C4-2B (cell line): ENCODE measurements at regions not wholly inside any gene's neighbourhood (a gene's known extent, or its start where the extent isn't known, plus 50 kb on each side); places are given as distances from the start of the nearest gene placed in this dataset.

Experiments
- ZFX ChIP-seq: fragments of 450-650 bp; IDR thresholded peaks from 2 replicates; pipeline ENCODE4 v1.6.1; 2017
- TF ChIP-seq, protein P1 (sequence below): fragments of 450-650 bp; conservative IDR thresholded peaks from 2 replicates; pipeline ENCODE4 v1.5.1; 2017; ENCODE audit warnings: mild to moderate bottlenecking

DNA sequence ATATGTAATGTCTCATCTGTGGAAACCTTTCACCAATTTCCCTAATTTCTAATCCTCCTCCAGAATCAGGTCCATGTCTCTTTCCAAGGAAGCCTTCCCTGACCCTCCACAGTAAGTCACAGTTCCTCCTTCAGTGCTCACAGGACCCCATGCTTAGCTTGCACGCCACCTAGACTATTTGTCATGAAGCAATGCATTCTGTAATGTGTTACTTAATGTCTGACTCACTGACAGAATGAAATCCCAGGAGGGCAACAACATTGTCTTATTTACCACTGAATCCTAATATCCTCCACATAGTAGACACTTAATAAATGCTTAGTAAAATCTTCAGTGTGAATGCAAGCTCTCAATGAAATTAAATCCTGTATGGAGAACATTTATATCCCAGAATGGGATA lies 245.9 kb upstream of the PLD5 start:
- TF ChIP-seq, protein P1, sequence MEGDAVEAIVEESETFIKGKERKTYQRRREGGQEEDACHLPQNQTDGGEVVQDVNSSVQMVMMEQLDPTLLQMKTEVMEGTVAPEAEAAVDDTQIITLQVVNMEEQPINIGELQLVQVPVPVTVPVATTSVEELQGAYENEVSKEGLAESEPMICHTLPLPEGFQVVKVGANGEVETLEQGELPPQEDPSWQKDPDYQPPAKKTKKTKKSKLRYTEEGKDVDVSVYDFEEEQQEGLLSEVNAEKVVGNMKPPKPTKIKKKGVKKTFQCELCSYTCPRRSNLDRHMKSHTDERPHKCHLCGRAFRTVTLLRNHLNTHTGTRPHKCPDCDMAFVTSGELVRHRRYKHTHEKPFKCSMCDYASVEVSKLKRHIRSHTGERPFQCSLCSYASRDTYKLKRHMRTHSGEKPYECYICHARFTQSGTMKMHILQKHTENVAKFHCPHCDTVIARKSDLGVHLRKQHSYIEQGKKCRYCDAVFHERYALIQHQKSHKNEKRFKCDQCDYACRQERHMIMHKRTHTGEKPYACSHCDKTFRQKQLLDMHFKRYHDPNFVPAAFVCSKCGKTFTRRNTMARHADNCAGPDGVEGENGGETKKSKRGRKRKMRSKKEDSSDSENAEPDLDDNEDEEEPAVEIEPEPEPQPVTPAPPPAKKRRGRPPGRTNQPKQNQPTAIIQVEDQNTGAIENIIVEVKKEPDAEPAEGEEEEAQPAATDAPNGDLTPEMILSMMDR, result no peak
- TF ChIP-seq ZFX, result no peak
